GM06990 (cell line): ENCODE measurements at regions not wholly inside any gene's neighbourhood (a gene's known extent, or its start where the extent isn't known, plus 50 kb on each side); places are given as distances from the start of the nearest gene placed in this dataset.

Source experiments
- DNase-seq: peaks from one replicate; pipeline ENCODE4 v3.0.0-alpha.2; 2011; ENCODE audit not compliant: insufficient read length; ENCODE audit errors: extremely low read depth
- H3K27me3 ChIP-seq: replicated peaks from 2 replicates; pipeline ENCODE4 v1.6.0; 2011; ENCODE audit warnings: low read length; ENCODE audit not compliant: control insufficient read depth, insufficient read depth
- H3K36me3 ChIP-seq: 2 replicates; pipeline ENCODE4 v1.5.1; 2011; ENCODE audit warnings: low read length; ENCODE audit not compliant: control insufficient read depth, insufficient read depth
- H3K4me3 ChIP-seq: replicated peaks from 2 replicates; pipeline ENCODE4 v1.5.1; 2011; ENCODE audit warnings: low read depth, mild to moderate bottlenecking, control low read depth, low read length
- TF ChIP-seq, protein P1 (sequence below): IDR thresholded peaks from 2 replicates; pipeline ENCODE4 v1.5.1; 2011; ENCODE audit warnings: low read length, control low read depth, mild to moderate bottlenecking, inconsistent platforms; ENCODE audit not compliant: insufficient read depth, poor library complexity, severe bottlenecking

DNA sequence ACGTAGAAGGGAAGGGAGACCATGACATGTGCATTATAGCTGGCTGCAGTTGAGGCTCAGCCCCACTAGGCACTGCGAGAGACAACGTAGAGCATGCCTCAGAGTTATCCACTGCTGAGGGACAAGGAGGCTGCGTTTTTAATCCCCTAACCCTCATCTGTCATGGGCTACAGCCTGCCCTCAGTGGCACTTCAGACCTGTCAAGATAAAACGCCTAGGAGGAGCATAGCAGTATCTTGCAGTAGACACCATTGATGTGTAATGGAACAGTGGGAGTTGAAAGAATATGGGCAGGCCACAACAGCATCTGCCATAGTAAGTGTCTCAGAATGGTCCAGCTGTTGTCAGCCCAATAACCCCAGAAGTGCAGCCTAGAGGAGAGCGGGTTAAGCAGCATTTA, 307.0 kb upstream of the PTBP2 start:
- DNase-seq: no peak
- TF ChIP-seq, protein P1, sequence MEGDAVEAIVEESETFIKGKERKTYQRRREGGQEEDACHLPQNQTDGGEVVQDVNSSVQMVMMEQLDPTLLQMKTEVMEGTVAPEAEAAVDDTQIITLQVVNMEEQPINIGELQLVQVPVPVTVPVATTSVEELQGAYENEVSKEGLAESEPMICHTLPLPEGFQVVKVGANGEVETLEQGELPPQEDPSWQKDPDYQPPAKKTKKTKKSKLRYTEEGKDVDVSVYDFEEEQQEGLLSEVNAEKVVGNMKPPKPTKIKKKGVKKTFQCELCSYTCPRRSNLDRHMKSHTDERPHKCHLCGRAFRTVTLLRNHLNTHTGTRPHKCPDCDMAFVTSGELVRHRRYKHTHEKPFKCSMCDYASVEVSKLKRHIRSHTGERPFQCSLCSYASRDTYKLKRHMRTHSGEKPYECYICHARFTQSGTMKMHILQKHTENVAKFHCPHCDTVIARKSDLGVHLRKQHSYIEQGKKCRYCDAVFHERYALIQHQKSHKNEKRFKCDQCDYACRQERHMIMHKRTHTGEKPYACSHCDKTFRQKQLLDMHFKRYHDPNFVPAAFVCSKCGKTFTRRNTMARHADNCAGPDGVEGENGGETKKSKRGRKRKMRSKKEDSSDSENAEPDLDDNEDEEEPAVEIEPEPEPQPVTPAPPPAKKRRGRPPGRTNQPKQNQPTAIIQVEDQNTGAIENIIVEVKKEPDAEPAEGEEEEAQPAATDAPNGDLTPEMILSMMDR: no peak
- no peak overlapping the region for H3K4me3 ChIP-seq

DNA sequence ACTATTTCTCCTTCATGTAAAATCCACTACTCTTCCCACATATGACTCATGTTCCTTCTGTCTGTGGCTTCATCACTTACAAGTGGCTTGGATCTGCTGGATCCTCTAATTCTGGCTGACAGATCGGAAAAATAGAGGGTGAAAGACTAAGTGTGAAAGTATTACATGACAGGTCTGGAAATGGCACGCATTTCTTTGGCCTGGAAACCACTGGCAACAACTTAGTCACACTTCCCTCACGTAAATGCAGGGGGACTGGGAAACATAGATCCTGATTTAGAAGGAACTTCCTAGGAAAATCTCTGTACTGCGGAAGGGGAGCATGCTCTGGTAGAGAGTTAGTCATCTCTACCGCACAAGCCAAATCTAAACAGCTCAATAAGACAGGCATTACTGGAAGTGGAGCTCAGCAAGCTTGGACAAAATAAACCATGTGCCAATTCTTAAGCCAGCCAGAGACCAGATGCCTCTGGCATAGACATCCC, 305.4 kb upstream of the PTBP2 start:
- Histone ChIP-seq H3K4me3 (no peak overlapping the region), H3K36me3 (no peaks in the 10 kb centered on the region), H3K27me3 (no peaks in the 10 kb centered on the region)
- TF ChIP-seq, protein P1: no peak
- no peak for DNase-seq

More for the DNA sequence above, 307.0 kb upstream of the PTBP2 start:
- Histone ChIP-seq H3K36me3 (no peaks in the 10 kb centered on the region), H3K27me3 (no peaks in the 10 kb centered on the region)

DNA sequence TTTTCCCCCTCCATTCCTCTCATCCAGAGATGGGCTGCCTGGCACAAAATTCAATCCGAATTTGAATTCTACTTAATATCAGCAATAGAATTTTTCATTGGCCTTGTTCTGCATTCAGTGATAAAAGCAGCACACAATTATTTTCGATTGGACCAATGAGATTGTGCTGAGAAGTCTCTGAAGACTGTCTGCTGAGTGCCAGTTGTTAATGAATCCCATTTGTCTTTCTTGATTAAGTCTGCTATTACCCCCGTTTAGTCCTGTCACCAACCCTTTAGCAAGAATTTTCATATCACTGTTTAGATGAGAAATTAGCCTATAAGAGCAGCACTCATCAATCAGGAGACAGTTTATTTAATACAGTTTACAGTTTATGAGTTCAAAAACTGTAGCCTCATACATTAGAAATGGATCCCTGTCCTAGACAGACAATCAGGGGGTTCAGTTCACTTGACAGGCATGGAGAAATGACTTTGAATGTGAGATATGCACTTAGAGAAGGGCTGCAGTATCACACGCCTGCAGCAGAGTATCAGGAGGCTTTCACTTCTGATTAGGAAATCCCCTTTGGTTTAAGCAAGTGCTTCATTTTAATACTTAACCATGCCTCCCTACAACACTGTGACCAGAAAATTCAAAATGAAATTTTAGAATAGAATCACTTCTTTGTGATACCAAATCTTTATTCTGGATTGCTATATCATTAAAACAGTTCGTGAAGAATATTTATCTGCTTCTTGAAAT, 304.7 kb upstream of the PTBP2 start:
- H3K4me3 ChIP-seq: no peak overlapping the region
- TF ChIP-seq, protein P1: no peak
- no peaks in the 10 kb centered on the region for H3K36me3 ChIP-seq
- DNase-seq: no peak
- H3K27me3 ChIP-seq: no peaks in the 10 kb centered on the region

DNA sequence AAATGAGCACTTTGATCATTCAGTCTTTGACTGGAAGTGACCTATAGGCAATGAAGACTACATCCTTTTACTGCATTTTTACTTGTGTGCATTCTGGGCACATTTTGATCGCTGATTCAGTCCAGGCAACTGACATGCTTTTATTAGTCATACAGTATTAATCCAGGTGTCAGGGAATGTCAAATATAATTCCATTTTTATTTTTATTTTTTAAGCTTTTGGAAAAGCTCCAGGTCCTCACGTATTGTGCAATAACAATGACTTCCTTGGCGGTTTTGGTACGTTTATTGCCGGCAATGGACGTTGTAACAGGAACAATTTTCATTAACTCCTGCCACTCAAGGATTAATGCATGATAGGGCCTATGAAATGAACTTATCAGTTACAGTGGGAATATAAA, 302.6 kb upstream of the PTBP2 start:
- DNase-seq: no peak
- H3K36me3 ChIP-seq: no peaks in the 10 kb centered on the region
- no peaks in the 10 kb centered on the region for H3K27me3 ChIP-seq
- TF ChIP-seq, protein P1: no peak
- no peak overlapping the region for H3K4me3 ChIP-seq

DNA sequence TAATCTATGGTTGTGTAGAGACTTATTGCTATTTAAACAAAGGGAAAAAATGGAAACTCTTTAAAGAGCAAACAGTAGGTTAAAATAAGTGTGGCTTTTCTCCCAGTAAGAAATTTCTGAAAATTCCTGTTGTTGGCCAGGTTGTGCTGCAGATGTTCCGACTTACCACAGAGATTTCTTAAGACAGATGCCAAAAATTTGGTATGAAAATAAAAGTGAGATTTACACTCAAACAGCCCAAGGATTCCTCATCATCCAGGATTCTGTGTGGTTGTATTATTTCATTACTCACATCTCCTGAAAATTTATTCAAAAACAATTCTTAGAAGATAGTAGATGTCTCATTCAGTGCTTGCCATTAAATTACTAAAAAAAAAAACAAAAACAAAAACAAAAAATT, 296.7 kb upstream of the PTBP2 start:
- no peaks in the 10 kb centered on the region for H3K27me3 ChIP-seq
- TF ChIP-seq, protein P1: no peak
- H3K4me3 ChIP-seq: no peak overlapping the region
- DNase-seq: no peak
- no peaks in the 10 kb centered on the region for H3K36me3 ChIP-seq
